SHP77 (cell line): ENCODE measurements at regions not wholly inside any gene's neighbourhood (a gene's known extent, or its start where the extent isn't known, plus 50 kb on each side); places are given as distances from the start of the nearest gene placed in this dataset.
A peak's percentile ranks its signal among the peaks of the same experiment; 100 is the strongest.
"Not testable (repeated sequence)": the region's sequence is repeated elsewhere in the genome, so short reads cannot be mapped to it uniquely, and the experiment has no call there.

Experiments
- DNase-seq, 2 experiments: peaks; one replicate each; lab custom pipeline; 2025; lab: John Stamatoyannopoulos, UW

DNA sequence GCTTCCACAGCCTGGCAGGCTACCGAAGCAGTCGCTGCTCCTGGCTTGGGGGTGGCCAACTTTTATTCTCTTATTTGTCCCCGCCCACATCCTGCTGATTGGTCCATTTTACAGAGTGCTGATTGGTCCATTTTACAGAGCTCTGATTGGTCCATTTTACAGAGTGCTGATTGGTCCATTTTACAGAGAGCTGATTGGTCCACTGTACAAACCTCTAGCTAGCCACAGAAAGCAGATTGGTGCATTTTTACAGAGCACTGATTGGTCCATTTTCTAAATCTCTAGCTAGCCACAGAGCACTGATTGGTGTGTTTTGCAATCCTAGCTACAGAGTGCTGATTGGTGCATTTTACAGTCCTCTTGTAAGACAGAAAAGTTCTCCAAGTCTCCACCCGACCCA is 187.9 kb upstream of the TOM1L1 start:
- not testable (repeated sequence) for DNase-seq

GRCh38 chr17:54718286-54718685 is 182.4 kb upstream of the TOM1L1 start:
- DNase-seq, result no peak

DNA sequence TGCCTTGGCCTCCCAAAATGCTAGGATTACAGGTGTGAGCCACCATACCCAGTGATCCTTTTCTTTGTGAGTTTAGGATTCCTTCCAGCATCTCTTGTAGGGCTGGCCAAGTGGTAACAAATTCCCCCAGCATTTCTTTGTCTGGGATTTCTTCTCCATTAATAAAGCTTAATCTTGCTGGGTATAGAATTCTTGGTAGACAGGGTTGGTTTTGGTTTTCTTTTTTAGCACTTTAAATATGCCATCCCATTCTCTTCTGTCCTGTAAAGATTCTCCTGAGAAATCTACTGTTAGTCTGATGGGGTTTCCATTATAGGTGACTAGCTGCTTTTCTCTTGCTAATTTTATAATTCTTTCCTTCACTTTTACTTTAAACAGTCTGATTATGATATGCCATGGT is 173.0 kb upstream of the TOM1L1 start:
- no peak for DNase-seq

DNA sequence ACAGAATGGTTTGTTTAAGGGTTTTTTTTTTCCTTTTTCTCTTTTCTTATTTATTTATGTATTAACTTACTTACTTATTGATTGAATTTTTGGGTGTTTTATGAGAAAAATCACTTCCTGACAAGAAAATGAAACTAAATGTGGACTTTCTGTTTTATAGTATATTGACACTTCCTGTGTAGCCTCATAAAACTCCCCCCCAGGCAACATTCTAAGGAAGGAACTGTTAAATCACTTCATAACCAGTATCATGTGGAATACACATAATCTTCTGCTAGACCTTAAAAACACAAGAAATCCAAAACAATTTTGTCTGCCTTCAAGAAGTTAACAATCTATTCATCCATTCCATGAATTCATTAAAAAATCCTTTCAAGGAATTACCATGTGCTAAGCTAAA is 164.1 kb upstream of the TOM1L1 start:
- DNase-seq, result no peak

GRCh38 chr17:54738496-54738895 is 162.2 kb upstream of the TOM1L1 start:
- no peak for DNase-seq

DNA sequence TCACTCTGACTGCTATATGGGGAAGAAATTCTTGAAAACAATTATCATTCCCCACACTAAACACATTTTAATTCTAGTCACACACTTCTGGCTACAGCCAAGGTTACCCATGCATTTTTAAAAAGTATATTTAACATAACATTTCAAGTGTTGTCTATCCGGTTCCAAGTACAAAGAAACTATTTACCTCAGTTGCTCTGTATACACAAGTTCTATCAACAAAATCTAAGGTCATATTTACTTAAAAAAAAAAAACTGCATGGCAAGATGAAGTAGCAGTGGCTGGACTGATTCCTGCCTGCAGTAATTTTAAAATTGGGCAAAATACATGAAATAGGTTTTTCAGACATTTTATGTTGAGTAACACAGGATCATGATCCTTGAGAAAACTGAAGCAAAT is 155.9 kb upstream of the TOM1L1 start:
- DNase-seq, result no peak

DNA sequence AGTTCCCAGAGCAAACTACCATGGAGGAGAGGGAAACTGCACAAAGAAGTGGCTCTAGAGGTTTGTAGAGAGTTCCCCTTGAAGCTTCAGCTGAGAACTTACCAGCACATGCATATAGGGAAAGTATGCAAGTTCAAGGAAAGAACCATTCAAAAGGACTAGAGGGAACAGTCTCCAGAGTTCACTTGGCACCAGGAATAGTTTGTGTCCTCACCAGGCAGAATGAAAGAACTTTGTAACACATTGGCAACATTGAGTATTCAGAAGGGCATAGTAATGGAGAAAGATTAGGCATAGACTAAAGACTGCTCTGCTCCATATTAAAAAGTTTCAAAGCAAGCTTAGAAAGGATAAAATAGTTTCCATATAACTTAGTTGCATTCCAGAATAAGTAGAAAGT is 155.4 kb upstream of the TOM1L1 start:
- DNase-seq, result no peak

- DNase-seq, result no peak
Measured at GRCh38 chr17:54745862-54746261, 154.8 kb upstream of the TOM1L1 start.

- DNase-seq, result no peak
Measured at GRCh38 chr17:54749157-54749556, 151.5 kb upstream of the TOM1L1 start.

- peak in 1 of 2 experiments; percentile 6 for DNase-seq
Measured at GRCh38 chr17:54754560-54754959, 146.1 kb upstream of the TOM1L1 start.

- no peak for DNase-seq
Measured at GRCh38 chr17:54760836-54761235, 139.8 kb upstream of the TOM1L1 start.

DNA sequence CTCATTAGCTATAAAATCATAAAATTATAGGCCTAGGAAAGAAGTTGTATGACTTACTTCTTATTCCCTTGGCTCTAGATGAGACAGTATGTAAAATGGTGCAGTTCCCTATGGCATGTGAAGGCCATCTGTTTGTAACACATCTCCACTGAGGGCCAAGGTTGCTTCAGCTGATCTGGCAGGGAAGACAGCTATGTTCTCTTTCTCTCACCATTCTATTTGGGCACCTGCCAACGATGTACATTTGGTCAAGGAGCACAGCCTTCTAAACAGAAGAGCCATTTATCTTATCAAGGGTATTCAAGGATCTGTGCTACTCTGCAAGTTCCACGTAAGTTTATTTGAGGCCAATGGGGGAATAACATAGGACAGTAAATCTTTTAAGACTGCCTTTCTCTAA is 129.8 kb upstream of the TOM1L1 start:
- no peak for DNase-seq

DNA sequence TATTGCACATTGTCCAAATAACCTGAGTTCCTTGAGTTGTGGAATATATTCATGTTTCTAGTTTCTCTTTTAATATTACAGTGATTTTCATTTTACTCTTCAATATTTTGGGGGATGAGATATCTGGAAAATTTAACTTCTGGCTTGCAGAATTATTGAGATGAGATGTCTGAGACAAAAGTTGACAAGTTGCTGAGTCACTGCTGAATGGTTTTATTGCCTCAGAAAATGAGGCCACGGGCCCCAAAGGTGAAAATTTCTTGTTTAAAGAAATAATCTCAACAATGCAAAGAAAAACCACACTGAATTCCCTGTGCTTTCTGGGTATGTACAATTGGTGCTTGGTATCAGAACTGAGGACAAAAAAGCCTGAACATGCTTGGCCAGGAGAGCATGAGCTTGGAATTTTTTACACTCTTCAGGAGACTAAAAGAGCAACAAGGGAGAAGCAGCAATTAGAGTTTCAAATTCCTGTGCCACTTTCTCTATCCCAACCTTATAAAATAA is 129.2 kb upstream of the TOM1L1 start:
- DNase-seq, result no peak

GRCh38 chr17:54780238-54780637 is 120.4 kb upstream of the TOM1L1 start:
- no peak for DNase-seq

DNA sequence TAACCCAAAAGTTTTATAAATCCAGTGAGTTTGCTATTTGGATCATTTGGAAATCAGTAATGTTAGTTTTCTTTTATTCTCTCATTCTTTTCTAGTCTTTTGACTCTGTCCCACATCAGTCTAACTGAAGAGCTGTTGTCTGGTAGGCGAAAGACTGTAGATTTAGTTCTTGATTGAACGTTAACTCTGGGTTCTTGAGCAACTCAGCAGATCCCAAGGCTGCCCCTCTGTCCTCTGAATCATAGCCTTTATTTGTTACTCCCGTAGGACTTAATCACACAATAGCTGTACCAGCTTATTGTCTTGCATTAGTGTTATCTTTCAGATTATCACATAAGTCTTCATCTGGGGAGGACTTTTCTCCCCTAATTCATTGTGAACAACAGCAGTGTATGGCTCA is 119.3 kb upstream of the TOM1L1 start:
- DNase-seq, result no peak

- no peak for DNase-seq
Measured at GRCh38 chr17:54784305-54784704, 116.3 kb upstream of the TOM1L1 start.

DNA sequence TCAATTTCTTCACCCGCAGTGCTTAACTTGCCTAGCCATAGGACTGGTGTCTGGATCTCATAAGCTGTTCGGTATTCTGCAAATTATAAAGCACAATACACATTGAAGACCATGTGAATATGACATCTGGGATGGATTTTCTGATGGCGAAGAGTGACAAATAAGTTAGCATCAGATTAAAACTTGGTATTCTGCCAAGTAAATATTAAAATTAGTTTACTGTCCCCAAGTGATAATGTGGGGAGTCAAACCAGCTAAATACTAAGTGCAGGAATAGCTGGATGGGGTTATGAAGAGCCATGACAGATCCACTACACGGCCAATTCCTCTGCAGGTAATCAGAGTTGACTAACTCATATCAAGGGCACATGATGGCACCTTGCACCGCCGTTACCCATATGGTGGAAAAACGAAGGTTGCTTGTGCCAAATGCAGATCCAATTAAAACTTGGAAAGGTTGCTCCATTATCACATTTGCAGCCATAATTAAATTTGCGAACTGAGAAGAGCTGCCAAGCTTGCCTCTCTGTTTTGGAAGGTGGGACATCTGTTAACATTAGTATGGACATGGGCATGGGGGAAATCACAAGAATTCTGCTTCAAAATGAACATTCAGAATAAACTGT is 114.9 kb upstream of the TOM1L1 start:
- DNase-seq, result no peak

GRCh38 chr17:54789101-54789880 is 111.4 kb upstream of the TOM1L1 start:
- no peak for DNase-seq

GRCh38 chr17:54793271-54793670 is 107.4 kb upstream of the TOM1L1 start:
- no peak for DNase-seq

- DNase-seq, result no peak
Measured at GRCh38 chr17:54795046-54795445, 105.6 kb upstream of the TOM1L1 start.

DNA sequence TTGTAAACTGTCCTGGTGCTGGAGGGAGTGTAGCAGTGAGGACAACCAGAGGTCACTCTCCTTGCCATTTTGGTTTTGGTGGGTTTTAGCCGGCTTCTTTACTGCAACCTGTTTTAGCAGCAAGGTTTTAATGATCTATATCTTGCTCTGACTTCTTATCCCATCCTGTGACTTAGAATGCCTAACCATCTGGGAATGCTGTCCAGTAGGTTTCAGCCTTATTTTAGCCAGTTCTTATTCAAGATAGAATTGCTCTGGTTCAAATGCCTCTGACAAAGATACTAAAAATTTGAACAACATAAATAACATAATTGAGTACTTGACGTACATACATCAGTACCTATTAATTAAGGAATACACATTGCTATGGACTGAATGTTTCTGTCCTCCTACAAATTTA is 93.3 kb upstream of the TOM1L1 start:
- DNase-seq, result no peak

DNA sequence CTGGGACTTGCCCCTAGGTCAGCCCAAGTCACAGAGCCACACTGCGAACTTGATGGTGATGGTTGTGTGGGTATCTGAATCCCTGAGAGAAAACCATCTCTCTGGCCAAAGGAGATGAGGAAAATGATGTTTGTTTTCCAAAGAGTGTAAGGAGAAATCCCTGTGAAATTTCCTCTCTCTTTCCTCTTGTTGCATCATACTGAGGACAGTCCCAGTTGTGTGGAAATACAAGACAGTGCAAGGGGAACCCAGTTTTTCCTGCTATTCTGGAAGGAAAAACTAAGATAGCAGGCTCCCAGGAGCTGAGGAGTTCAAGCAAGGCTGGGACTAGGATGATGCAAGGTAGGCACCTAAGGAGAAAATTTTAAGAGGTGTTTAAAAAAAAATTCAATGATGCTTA is 86.8 kb upstream of the TOM1L1 start:
- no peak for DNase-seq

DNA sequence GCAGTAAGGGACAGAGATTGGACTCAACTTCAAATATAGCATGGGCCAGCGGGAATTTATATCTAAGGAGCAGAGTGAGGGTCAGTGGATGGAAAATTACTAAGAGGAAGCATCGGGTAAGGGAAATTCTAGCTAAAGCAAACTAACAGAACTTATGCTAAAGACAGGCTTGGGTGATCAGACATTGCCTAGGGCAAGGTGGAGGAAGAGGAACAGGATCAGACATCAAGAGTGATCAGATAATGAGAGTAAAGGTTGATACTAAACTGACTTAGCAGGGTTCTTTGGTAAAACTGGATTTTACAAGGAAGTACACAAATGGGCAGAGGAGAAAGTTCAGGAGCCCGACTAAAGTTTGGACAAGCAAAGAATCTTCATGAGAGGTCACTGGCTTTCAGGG is 86.3 kb upstream of the TOM1L1 start:
- DNase-seq, result no peak

DNA sequence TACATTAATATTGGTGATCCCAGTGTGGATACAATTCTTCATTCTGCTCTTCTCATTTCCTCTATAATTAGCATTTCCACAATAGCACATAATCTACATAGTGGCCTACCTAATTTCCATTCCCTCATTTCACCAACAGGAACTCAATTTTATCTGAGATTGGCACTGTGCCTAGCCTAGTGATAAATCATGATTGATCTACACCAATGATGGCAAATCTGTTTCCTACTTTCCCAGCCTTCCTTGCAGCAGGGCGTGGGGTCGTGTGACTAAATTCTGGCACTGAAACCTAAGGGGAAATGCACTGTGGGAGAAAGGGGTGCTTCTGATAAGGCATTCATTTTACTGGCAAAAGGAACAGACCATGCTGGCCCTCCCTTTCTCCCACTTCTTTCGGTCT is 66.6 kb upstream of the TOM1L1 start:
- no peak for DNase-seq
